Heart left ventricle (tissue), 13 donors: ENCODE measurements at regions not wholly inside any gene's neighbourhood (a gene's known extent, or its start where the extent isn't known, plus 50 kb on each side); places are given as distances from the start of the nearest gene placed in this dataset.

Experiments
- POLR2A ChIP-seq, 2 donors: fragments of 450-650 bp; IDR thresholded peaks; one replicate each; pipeline ENCODE4 v1.6.1; 2017; ENCODE audit warnings: antibody characterized with exemption in 2 of 2, mild to moderate bottlenecking in 2 of 2, moderate library complexity in 2 of 2
- TF ChIP-seq, protein P1 (sequence below), 12 donors: fragments of 200-600 bp; sonication (generic) in 4 of 12; IDR thresholded peaks; one replicate each; pipeline versions ENCODE4 v1.5.0 to v1.8.0; 2018 to 2022; ENCODE audit warnings: antibody characterized with exemption in 12 of 12, mild to moderate bottlenecking in 5 of 12
- donor health status: ischemic (EF 13 %, LVEDD 7.1; RV severe dilation, severe dysfunction).
- donor health status: DM: no; HTN: yes; CAD: no.
- donor health status: DM: no; HTN: no; CAD: no.
- donor health status: ischemic (EF 25% LVEDD 6.9; RV normal size, moderate dysfunction).
- donor health status: ischemic (EF 25% LVEDD 5.7; RV mildly dilated, moderate dysfunction).
- donor health status: ischemic (EF 35%, LVEDD 5.7; RV mildly dilated, moderate dysfunction).
- donor health status: nonischemic (EF 11% LVEDD 7.7; RV severe dilation, severe dysfunction).
- donor health status: DM: yes; HTN: yes; CAD: no.
- donor health status: PGD.
- donor health status: ischemic (EF 29% LVEDD 5.4; RV normal size, mild dysfunction).
- donor health status: nonischemic (EF 23%, LVEDD 6.1; RV moderate dilation, normal function).

DNA sequence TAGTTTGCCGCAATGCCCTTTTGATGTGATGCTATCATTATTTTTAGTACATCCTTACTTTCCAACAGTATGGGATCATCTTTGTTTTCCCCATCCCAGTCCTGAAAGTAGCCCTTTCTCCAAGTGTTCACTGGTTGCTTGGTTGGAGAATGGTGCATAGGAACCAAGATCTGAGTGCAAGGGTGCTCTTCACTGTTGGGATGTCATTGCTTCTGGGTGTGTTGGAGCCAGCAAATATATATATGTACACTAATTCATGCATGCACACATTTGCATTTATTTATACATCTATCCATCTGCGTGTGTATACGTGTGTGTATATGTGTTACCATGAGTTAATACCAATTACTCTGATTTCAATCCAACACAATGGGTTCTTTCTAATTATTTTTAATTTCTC, 64.1 kb upstream of the RFLNA start:
- TF ChIP-seq, protein P1, sequence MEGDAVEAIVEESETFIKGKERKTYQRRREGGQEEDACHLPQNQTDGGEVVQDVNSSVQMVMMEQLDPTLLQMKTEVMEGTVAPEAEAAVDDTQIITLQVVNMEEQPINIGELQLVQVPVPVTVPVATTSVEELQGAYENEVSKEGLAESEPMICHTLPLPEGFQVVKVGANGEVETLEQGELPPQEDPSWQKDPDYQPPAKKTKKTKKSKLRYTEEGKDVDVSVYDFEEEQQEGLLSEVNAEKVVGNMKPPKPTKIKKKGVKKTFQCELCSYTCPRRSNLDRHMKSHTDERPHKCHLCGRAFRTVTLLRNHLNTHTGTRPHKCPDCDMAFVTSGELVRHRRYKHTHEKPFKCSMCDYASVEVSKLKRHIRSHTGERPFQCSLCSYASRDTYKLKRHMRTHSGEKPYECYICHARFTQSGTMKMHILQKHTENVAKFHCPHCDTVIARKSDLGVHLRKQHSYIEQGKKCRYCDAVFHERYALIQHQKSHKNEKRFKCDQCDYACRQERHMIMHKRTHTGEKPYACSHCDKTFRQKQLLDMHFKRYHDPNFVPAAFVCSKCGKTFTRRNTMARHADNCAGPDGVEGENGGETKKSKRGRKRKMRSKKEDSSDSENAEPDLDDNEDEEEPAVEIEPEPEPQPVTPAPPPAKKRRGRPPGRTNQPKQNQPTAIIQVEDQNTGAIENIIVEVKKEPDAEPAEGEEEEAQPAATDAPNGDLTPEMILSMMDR (IDR thresholded peaks at IDR 0.05): no peak
- no peak for TF ChIP-seq POLR2A (IDR thresholded peaks at IDR 0.05)
